ENCODE measurements at regions not wholly inside any gene's neighbourhood (a gene's known extent, or its start where the extent isn't known, plus 50 kb on each side); places are given as distances from the start of the nearest gene placed in this dataset.
"Not testable (repeated sequence)": the region's sequence is repeated elsewhere in the genome, so short reads cannot be mapped to it uniquely, and the experiment has no call there.

- no peak for DNase-seq (ENCODE audit: low read depth)
- TF ChIP-seq, protein P1, sequence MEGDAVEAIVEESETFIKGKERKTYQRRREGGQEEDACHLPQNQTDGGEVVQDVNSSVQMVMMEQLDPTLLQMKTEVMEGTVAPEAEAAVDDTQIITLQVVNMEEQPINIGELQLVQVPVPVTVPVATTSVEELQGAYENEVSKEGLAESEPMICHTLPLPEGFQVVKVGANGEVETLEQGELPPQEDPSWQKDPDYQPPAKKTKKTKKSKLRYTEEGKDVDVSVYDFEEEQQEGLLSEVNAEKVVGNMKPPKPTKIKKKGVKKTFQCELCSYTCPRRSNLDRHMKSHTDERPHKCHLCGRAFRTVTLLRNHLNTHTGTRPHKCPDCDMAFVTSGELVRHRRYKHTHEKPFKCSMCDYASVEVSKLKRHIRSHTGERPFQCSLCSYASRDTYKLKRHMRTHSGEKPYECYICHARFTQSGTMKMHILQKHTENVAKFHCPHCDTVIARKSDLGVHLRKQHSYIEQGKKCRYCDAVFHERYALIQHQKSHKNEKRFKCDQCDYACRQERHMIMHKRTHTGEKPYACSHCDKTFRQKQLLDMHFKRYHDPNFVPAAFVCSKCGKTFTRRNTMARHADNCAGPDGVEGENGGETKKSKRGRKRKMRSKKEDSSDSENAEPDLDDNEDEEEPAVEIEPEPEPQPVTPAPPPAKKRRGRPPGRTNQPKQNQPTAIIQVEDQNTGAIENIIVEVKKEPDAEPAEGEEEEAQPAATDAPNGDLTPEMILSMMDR (IDR thresholded peaks at IDR 0.05; ENCODE audit: insufficient read depth, low read depth, low read length): no peak
Measured at GRCh38 chr3:160047876-160048275, 59.2 kb downstream of the IL12A start.

DNA sequence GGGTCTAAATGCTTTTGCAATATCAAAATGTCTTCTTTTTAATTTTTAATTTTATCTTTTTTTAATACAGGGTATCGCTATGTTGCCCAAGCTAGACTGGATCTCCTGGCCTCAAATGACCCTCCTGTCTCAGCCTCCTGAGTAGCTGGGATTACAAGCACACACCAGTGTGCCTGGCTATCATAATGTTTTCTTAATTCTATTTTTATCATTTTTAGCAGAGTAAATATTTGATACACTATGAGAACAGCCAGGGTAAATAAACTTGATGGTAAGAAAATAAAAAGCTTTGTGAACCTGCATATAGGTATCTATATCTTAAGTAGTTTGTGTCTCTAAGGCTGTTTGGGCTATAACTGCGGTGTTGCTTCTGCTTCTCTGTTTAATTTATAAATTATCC is 60.4 kb downstream of the IL12A start:
- no peak for DNase-seq (ENCODE audit: low read depth)
- H3K4me3 ChIP-seq (ENCODE audit: low read depth, low read length): no peak overlapping the region
- TF ChIP-seq, protein P1 (IDR thresholded peaks at IDR 0.05; ENCODE audit: insufficient read depth, low read depth, low read length): no peak

More at GRCh38 chr3:160047876-160048275, 59.2 kb downstream of the IL12A start:
- H3K4me3 ChIP-seq (ENCODE audit: low read depth, low read length): no peak overlapping the region

DNA sequence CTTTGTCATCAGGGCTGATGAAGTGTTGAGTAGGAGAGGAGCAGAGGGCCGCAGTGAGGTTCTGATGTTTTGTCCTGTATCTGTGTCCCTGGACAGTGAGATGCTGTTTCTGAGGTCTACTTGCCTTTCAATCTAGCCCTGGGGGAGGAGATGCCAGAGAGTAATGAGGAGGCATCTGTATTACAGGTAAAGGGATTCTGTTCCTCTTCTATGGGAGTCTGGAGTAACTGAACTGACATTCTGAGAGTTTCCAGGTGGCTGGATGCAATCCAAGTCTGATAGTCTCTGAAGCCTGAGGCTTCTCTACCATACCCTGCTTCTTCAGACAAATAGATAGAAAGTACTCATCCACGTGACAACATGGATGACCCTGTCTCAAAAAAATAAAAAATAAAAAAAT is 60.9 kb downstream of the IL12A start:
- no peak for DNase-seq (ENCODE audit: low read depth)
- no peak overlapping the region for H3K4me3 ChIP-seq (ENCODE audit: low read depth, low read length)
- TF ChIP-seq, protein P1 (IDR thresholded peaks at IDR 0.05; ENCODE audit: insufficient read depth, low read depth, low read length): no peak

DNA sequence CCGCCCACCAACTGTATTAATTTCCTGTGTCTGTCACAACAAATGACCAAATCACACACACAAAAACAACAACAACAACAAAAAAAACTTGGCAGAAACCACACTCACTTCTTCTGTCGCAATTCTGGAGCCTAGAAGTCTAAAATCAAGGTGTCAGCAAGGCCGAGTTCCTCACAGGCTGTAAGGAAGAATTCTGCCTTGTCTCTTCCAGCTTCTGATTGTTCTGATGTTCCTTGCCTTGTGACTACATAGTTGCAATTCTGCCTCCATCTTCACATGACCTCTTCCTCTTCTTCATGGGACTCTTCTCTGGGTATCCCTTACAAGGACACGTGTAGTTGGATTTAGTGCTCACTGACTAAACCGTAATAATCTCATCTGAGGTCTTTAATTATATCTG is 61.4 kb downstream of the IL12A start:
- DNase-seq (ENCODE audit: low read depth): peak; percentile 13
- no peak overlapping the region for H3K4me3 ChIP-seq (ENCODE audit: low read depth, low read length)
- TF ChIP-seq, protein P1 (IDR thresholded peaks at IDR 0.05; ENCODE audit: insufficient read depth, low read depth, low read length): no peak

DNA sequence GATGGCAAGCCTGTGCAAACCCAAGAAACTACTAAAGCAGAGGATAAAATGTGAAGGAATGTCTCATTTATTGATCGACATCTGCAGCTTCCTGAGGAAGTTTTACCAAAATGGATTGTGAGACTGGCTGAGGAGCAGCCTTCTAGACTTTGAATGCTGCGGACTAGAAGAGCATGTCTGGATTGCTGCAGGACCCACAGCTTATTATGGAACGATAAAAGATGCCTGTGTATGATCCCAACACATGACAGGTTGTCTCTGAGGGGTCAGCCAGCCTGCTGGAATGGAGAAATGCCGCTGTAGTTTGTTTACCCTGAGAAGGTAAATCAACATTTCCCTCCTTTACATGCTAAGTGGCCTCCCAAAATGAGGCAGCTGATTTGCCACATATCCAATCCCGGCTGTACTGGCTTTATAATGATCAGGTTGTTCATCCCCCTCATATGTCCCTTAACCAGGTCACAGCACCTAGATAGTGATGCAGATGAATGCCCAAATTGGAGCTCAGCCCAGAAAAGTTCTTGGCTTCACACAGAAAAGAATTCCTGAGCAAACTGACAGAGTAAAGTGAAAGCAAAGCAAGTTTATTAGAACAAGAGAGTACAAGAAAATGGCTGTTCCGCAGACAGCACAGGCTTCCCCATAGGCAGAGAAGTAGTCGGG is 63.9 kb downstream of the IL12A start:
- DNase-seq (ENCODE audit: low read depth): peak; percentile 21
- TF ChIP-seq, protein P1 (IDR thresholded peaks at IDR 0.05; ENCODE audit: insufficient read depth, low read depth, low read length): no peak
- peak overlapping the region; percentile 31 for H3K4me3 ChIP-seq (ENCODE audit: low read depth, low read length)

GRCh38 chr3:160053048-160053391 is 64.4 kb downstream of the IL12A start:
- TF ChIP-seq, protein P1 (IDR thresholded peaks at IDR 0.05; ENCODE audit: insufficient read depth, low read depth, low read length): no peak

GRCh38 chr3:160054862-160055261 is 66.2 kb downstream of the IL12A start:
- DNase-seq (ENCODE audit: low read depth); H3K4me3 ChIP-seq (ENCODE audit: low read depth, low read length): not testable (repeated sequence)

More at GRCh38 chr3:160053048-160053391, 64.4 kb downstream of the IL12A start:
- peak overlapping the region; percentile 31 for H3K4me3 ChIP-seq (ENCODE audit: low read depth, low read length)
- no peak for DNase-seq (ENCODE audit: low read depth)
